ENCODE measurements at regions not wholly inside any gene's neighbourhood (a gene's known extent, or its start where the extent isn't known, plus 50 kb on each side); places are given as distances from the start of the nearest gene placed in this dataset.

DNA sequence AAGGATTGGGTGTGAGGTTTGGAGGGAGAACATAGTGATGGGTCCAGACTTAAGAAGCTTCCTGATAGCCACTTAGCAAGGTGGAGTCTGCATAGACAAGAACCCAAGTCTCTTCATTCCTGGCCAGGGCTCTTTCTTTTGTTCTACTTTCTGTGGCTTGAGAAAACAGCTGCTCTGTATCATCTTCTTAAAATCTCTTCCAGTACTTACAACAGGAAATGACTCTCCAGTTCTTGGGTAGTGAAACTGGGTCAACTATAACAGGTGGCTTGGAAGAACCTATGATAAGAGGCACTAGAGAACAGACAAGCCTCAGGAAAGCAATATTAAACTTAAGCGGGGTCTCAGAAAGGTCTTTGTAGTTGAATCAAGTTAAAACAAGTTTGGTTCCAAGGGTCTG is 148.1 kb upstream of the USP24 start:
- no peaks in the 10 kb centered on the region for H3F3A ChIP-seq (ENCODE audit: insufficient read depth, low read depth)
- no peak overlapping the region for H3K4me2 ChIP-seq
- H3K4me3 ChIP-seq, result no peak overlapping the region
- BruUV-seq (replicated peaks), result no TSS peak
- TF ChIP-seq, protein P1, sequence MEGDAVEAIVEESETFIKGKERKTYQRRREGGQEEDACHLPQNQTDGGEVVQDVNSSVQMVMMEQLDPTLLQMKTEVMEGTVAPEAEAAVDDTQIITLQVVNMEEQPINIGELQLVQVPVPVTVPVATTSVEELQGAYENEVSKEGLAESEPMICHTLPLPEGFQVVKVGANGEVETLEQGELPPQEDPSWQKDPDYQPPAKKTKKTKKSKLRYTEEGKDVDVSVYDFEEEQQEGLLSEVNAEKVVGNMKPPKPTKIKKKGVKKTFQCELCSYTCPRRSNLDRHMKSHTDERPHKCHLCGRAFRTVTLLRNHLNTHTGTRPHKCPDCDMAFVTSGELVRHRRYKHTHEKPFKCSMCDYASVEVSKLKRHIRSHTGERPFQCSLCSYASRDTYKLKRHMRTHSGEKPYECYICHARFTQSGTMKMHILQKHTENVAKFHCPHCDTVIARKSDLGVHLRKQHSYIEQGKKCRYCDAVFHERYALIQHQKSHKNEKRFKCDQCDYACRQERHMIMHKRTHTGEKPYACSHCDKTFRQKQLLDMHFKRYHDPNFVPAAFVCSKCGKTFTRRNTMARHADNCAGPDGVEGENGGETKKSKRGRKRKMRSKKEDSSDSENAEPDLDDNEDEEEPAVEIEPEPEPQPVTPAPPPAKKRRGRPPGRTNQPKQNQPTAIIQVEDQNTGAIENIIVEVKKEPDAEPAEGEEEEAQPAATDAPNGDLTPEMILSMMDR (conservative IDR thresholded peaks at IDR 0.05), result no peak
- TF ChIP-seq EZH2 (IDR thresholded peaks at IDR 0.05; ENCODE audit: low read depth), result no peak
- POLR2A ChIA-PET (ENCODE audit: unreplicated experiment), result no interaction called here
- no peaks in the 10 kb centered on the region for H3K9me2 ChIP-seq (ENCODE audit: insufficient read depth)
- no peaks in the 10 kb centered on the region for H3K79me2 ChIP-seq (ENCODE audit: low read depth)
- H3K4me1 ChIP-seq (replicated peaks; ENCODE audit: insufficient read depth), result no peaks in the 10 kb centered on the region
- H3K9me3 ChIP-seq (ENCODE audit: insufficient read depth, low read depth), result no peaks in the 10 kb centered on the region
- H4K20me1 ChIP-seq (ENCODE audit: insufficient read depth), result no peaks in the 10 kb centered on the region
- intact Hi-C loops (cut with micrococcal nuclease; ENCODE audit: unreplicated experiment), result no loop called here
- no peak overlapping the region for H2AFZ ChIP-seq
- no peak for DNase-seq
- no peak overlapping the region for H3K27ac ChIP-seq
- no peaks in the 10 kb centered on the region for H3K36me3 ChIP-seq (ENCODE audit: low read depth)
- no peaks in the 10 kb centered on the region for H3K27me3 ChIP-seq (ENCODE audit: insufficient read depth, low read depth)
- CTCF ChIA-PET, result no interaction called here

DNA sequence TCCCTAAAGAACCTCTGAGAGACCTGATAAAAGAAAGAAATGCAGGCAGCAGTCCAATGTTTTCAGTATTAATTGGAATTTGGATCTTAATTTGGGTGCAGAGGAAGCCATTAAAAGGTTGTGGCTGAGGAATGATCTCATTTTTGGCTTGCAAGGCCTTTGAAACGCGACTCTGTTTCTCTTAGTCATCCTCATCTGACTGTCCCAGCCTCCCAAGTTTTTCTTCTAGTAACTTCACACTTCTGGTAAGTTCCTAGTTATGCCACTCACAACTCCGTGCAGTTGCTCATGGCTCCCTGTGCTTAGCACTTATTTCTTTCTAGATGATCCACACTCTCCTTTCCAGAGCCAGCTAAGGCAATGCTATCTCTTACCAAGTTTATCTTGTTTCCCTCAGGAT is 147.4 kb upstream of the USP24 start:
- H3K79me2 ChIP-seq (ENCODE audit: low read depth), result no peaks in the 10 kb centered on the region
- no peak overlapping the region for H2AFZ ChIP-seq
- H4K20me1 ChIP-seq (ENCODE audit: insufficient read depth), result no peaks in the 10 kb centered on the region
- intact Hi-C loops (cut with micrococcal nuclease; ENCODE audit: unreplicated experiment), result no loop called here
- no peak overlapping the region for H3K27ac ChIP-seq
- no peaks in the 10 kb centered on the region for H3F3A ChIP-seq (ENCODE audit: insufficient read depth, low read depth)
- H3K27me3 ChIP-seq (ENCODE audit: insufficient read depth, low read depth), result no peaks in the 10 kb centered on the region
- H3K4me3 ChIP-seq, result no peak overlapping the region
- POLR2A ChIA-PET (ENCODE audit: unreplicated experiment), result no interaction called here
- no peaks in the 10 kb centered on the region for H3K4me1 ChIP-seq (replicated peaks; ENCODE audit: insufficient read depth)
- no peaks in the 10 kb centered on the region for H3K9me2 ChIP-seq (ENCODE audit: insufficient read depth)
- CTCF ChIA-PET, result no interaction called here
- BruUV-seq (replicated peaks), result no TSS peak
- TF ChIP-seq, protein P1 (conservative IDR thresholded peaks at IDR 0.05), result no peak
- no peak for DNase-seq
- H3K36me3 ChIP-seq (ENCODE audit: low read depth), result no peaks in the 10 kb centered on the region
- H3K9me3 ChIP-seq (ENCODE audit: insufficient read depth, low read depth), result no peaks in the 10 kb centered on the region
- H3K4me2 ChIP-seq, result no peak overlapping the region

DNA sequence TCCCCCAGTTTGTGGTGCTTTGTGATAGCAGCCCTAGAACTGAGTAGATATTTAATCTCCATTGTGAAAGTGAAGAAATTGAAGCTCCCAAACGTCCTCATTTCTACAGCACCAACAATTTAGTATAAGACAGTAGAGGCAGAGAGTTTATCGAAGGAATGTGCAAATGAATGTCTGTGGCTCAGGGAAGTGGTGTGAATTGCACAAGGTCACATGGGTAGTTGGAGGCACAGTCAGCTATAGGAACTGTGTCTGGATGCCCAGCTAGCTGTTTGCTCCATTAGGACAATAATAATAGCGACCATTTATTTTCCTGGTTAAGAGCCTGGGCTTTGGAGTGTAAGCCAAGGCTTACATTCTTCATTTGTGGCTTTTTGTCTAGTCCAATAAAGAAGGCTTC is 144.4 kb upstream of the USP24 start:
- H3K9me2 ChIP-seq (ENCODE audit: insufficient read depth), result no peaks in the 10 kb centered on the region
- H3K79me2 ChIP-seq (ENCODE audit: low read depth), result no peaks in the 10 kb centered on the region
- CTCF ChIA-PET, result no interaction called here
- H2AFZ ChIP-seq, result no peak overlapping the region
- H3F3A ChIP-seq (ENCODE audit: insufficient read depth, low read depth), result no peaks in the 10 kb centered on the region
- no TSS peak for BruUV-seq (replicated peaks)
- no peak overlapping the region for H3K4me2 ChIP-seq
- no peak overlapping the region for H3K27ac ChIP-seq
- intact Hi-C loops (cut with micrococcal nuclease; ENCODE audit: unreplicated experiment), result no loop called here
- no peaks in the 10 kb centered on the region for H3K9me3 ChIP-seq (ENCODE audit: insufficient read depth, low read depth)
- H3K27me3 ChIP-seq (ENCODE audit: insufficient read depth, low read depth), result no peaks in the 10 kb centered on the region
- H3K4me1 ChIP-seq (replicated peaks; ENCODE audit: insufficient read depth), result no peaks in the 10 kb centered on the region
- no peak for DNase-seq
- TF ChIP-seq EZH2 (IDR thresholded peaks at IDR 0.05; ENCODE audit: low read depth), result no peak
- TF ChIP-seq, protein P1 (conservative IDR thresholded peaks at IDR 0.05), result no peak
- no peaks in the 10 kb centered on the region for H4K20me1 ChIP-seq (ENCODE audit: insufficient read depth)
- POLR2A ChIA-PET (ENCODE audit: unreplicated experiment), result interaction anchor here (0.6 kb wide), 1 partner anchor 24 kb away, joined by 10 read pairs; no protein-coding TSS in a partner anchor
- H3K4me3 ChIP-seq, result no peak overlapping the region
- H3K36me3 ChIP-seq (ENCODE audit: low read depth), result no peaks in the 10 kb centered on the region
